A549 (cell line): ENCODE measurements at regions not wholly inside any gene's neighbourhood (a gene's known extent, or its start where the extent isn't known, plus 50 kb on each side); places are given as distances from the start of the nearest gene placed in this dataset.

ENCODE experiments used
- CBX8 ChIP-seq: fragments of 200-600 bp; sonication (generic); IDR thresholded peaks from 2 replicates; pipeline ENCODE4 v1.6.1; 2016
- CEBPB ChIP-seq, 2 experiments: fragments of >200 bp in 1 of 2; sonication (Bioruptor Twin) in 1 of 2; formaldehyde crosslinking in 1 of 2; IDR thresholded peaks; 2 replicates each; pipeline ENCODE4 v1.6.1; 2012 to 2016
- CTCF ChIP-seq: fragments of >200 bp; sonication (Bioruptor Twin); formaldehyde crosslinking; IDR thresholded peaks from 3 replicates; pipeline ENCODE4 v1.5.1; 2016
- EHF ChIP-seq: fragments of 250-450 bp; sonication (Bioruptor Pico); IDR thresholded peaks from 2 replicates; pipeline ENCODE4 v1.5.0; 2020; ENCODE audit warnings: mild to moderate bottlenecking
- EP300 ChIP-seq, 2 experiments: fragments of >200 bp; sonication (Bioruptor Twin); formaldehyde crosslinking; IDR thresholded peaks; 2 replicates in 1 of 2; 3 replicates in 1 of 2; pipeline ENCODE4 v1.6.1; 2016 to 2017
- JUNB ChIP-seq: fragments of >200 bp; sonication (Bioruptor Twin); formaldehyde crosslinking; IDR thresholded peaks from 2 replicates; pipeline ENCODE4 v1.6.1; 2016
- MAX ChIP-seq: IDR thresholded peaks from 2 replicates; pipeline ENCODE4 v1.6.1; 2012
- PHF8 ChIP-seq: fragments of 200-600 bp; sonication (generic); IDR thresholded peaks from 2 replicates; pipeline ENCODE4 v1.6.1; 2016; ENCODE audit warnings: low read depth, mild to moderate bottlenecking, antibody characterized with exemption, moderate library complexity, borderline replicate concordance
- POLR2A ChIP-seq: IDR thresholded peaks from 2 replicates; pipeline ENCODE4 v1.6.1; 2012; ENCODE audit warnings: mild to moderate bottlenecking, low read length
- RAD21 ChIP-seq, 2 experiments: fragments of >200 bp in 1 of 2; sonication (Bioruptor Twin) in 1 of 2; formaldehyde crosslinking in 1 of 2; IDR thresholded peaks in 1 of 2; conservative IDR thresholded peaks in 1 of 2; 2 replicates in 1 of 2; 3 replicates in 1 of 2; pipeline ENCODE4 v1.6.1; 2012 to 2018; ENCODE audit warnings: inconsistent platforms in 1 of 2
- RCOR1 ChIP-seq: fragments of 150-350 bp; IDR thresholded peaks from 2 replicates; pipeline ENCODE4 v1.6.1; 2014; ENCODE audit warnings: antibody characterized with exemption, low read length, low read depth
- RFX5 ChIP-seq: fragments of 450-650 bp; IDR thresholded peaks from 2 replicates; pipeline ENCODE4 v1.7.1; 2014; ENCODE audit warnings: antibody characterized with exemption, mild to moderate bottlenecking, moderate library complexity
- ZFP36 ChIP-seq: fragments of 450-650 bp; IDR thresholded peaks from 2 replicates; pipeline ENCODE4 v1.6.1; 2014; ENCODE audit warnings: borderline replicate concordance; ENCODE audit not compliant: partially characterized antibody

DNA sequence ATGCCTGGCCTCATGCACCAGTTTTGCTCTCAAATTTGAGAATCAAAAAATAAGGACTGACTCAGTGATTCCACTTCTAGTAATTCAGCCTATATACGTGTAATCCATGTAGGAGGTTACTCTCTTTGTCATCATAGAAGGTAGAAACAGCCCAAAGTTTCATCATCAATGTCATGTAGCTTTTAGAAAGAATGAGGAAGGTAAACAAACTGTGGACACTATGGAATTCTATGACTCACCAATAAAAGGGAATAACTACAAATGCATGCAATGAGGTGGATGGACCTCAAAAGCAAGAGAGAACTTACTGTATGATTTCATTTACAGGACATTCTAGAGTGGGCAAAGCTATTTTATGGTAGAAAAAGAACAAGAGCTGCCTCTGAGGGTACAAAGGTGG lies 93.2 kb upstream of the LRIG1 start:
- TF ChIP-seq CTCF (no peak), POLR2A (no peak), EP300 (IDR thresholded peaks at IDR 0.05) (peak; percentile 41 to 46; a peak in 1 of 5 replicates), RCOR1 (no peak), RAD21 (conservative IDR thresholded peaks at IDR 0.05 in 1 of 2, IDR thresholded peaks at IDR 0.05 in 1 of 2) (no peak), EHF (no peak), JUNB (peak; percentile 78), ZFP36 (no peak), RFX5 (no peak), CBX8 (no peak), PHF8 (no peak), CEBPB (IDR thresholded peaks at IDR 0.05) (peak; percentile 44 to 84; a peak in 3 of 4 replicates), MAX (peak; percentile 33; the same call in 1 of the 2 replicates)
